ENCODE measurements at regions not wholly inside any gene's neighbourhood (a gene's known extent, or its start where the extent isn't known, plus 50 kb on each side); places are given as distances from the start of the nearest gene placed in this dataset.

DNA sequence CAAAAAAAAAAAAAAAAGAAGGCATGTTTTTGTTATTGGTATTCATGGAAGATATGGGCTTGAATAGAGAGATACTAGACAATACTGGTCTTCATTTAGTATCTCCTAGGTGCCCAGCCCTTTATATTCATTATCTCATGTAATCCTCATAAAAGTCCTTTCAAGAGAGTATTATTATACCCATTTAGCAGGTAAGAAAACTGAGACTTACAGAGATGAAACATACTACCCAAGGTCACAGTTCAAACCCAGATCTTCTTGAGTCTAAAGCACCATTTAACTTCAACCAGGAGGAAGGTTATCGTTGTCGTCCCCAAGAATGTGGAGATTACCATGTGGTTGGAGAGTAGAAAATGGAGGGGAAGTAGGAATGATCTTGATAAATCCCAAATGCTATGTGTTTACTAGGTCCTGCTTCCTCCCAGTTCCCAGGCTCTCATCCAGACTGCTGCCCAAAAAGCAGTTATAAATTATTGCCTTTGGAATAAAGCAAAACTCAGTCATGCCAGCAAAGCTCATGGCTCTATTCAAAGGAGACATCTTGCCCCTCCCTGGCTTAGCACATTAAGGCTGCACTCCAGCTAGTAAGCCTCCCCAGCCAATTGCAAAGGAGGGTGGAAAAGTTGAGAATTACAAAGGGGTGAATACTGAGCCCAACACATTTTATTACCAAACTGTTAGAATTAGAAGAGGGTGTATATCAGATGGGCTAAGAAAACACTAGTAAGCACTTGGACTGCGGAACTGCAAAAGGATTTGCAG lies 163.9 kb downstream of the PIK3R1 start:
- DNase-seq (ENCODE audit: low spot score) = no peak

DNA sequence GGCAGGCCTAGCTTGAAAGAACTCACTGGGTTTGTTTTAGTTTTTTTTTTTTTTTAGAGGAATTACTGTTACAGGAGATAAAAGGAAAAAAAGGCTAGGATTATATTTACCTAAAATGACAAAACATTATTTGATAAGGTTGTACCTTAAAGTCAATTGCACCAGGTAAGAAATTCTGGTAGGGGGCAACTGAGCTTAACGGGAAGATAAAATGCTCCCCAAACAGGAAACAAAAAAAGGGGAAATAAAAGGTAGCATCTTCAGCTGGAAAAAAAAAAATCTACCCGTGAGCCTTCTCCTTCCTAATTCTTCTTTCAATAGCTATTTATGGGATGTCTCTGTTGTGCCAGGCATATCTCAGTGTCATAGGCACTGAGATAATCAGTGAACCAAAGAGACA lies 164.5 kb downstream of the PIK3R1 start:
- DNase-seq (ENCODE audit: low spot score) = no peak

DNA sequence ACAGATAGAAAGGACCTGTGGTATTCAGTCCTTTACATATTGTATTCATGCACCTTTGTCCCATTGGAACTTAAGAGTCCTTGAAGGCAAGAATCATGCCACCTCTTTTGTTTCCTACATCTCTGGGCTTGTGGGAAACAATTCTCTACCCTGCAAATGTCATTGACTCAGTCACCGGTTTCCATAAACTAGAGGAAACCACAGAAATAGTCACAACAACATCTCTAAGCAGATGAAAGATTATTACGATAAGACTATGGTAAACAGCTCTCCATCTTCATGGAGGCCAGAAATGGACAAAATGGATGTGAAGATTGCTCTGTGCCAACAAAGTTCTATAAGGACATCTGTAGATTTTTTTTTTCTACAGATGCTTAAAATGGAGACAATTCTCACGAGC lies 165.5 kb downstream of the PIK3R1 start:
- DNase-seq (ENCODE audit: low spot score) = no peak

DNA sequence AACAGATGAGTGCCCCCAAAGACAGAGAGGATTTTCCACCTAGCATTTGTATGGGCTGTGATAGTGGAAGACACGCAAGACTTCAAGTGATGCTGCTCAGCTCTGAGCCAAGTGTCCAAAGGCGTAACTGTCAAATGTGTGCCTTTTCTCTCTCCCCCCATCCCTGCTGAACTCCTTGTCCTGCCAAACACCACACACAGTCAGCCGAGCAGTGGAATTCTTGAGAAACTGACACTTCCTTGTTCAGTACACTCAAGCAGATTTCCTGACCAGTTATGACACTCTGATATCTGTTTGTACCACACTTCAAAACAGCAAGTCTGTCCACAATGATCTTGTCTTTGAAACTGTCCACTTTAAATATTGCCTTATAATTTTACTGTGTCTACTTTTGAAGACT lies 166.4 kb downstream of the PIK3R1 start:
- DNase-seq (ENCODE audit: low spot score) = no peak

DNA sequence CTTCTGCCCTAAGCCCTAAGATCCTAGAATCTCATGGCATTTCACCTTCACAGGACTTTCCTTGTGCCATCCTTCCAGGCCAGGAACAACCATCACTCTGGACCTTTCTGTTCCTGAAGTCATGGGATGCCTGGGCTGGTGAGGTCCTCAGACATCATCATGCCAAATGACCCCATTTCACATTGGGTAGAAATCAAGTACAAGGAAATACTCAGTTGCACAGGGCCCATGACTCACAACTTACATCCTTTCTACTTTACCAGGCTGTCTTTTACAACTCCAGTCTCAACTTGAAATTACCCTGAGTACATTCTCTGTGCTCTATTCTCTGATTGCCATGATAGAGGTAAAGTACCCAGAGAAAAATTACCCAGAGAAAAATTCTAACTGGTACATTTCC lies 167.1 kb downstream of the PIK3R1 start:
- DNase-seq (ENCODE audit: low spot score) = no peak

DNA sequence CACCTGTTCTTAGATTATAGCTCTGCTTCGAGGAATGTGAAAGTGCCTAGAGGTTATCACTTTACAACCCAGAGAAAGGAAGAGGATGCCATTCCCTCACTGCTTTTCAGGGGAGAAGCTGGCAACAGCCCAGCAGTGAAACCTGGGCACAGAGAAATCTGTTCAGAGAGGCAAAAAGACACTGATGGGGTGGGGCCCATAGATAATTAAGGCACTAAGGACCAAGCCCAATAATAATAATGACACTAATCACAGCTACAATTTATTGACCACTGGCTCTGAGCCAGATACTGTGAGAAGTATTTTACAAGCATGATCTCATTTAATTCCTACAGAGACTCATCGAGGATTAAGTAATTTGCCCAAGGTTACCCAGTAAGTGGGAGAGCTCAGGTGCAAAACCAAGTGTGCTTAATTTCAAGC lies 168.3 kb downstream of the PIK3R1 start:
- DNase-seq (ENCODE audit: low spot score) = no peak

DNA sequence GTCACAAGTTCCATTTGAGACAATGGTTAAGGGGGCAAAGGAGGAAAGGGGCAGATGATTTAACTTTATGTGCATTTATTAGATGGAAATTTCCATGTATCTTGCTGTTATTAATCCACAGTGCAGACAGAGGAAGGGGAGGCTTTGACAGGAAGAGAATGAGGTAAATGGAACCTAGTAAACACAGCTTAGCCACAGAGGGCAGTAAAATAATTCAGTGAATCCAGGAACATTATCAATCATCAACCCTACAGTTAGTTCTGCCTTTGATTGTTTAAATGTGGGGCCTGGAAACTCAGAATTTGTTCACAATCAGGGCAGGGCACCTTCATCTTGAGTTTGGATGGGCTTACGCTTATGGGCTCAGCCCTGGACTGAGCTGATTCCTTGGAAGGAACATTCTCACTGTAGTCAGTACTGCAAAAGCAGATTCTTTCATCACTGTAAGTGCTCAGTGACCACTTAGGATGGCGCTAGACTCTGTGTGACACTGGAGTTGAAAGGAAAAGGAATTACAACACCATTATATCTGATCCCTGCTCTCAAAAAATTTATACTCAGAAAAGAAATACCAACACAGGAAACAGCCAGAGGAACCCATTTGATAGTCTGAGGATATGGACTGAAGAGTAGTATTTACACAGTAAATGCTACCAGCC lies 169.5 kb downstream of the PIK3R1 start:
- DNase-seq (ENCODE audit: low spot score) = no peak

DNA sequence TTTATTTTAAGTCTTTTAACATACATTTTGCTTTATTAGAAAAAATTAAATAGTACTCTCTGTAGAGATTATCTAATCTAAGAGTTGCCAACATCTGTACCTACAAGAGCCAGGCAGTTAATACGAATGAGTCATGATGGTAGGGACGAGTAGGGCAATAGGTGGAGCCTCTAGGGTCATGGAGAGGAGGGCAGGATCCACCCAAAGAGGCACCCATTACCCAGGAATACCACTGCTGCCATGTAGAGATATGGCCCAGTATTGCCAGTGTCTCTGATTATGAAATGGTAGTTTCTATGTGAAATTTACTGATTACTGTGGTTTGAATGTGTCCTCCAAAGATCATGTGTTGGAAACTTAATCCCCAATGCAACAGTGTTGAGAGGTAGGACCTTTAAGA lies 170.4 kb downstream of the PIK3R1 start:
- no peak for DNase-seq (ENCODE audit: low spot score)

DNA sequence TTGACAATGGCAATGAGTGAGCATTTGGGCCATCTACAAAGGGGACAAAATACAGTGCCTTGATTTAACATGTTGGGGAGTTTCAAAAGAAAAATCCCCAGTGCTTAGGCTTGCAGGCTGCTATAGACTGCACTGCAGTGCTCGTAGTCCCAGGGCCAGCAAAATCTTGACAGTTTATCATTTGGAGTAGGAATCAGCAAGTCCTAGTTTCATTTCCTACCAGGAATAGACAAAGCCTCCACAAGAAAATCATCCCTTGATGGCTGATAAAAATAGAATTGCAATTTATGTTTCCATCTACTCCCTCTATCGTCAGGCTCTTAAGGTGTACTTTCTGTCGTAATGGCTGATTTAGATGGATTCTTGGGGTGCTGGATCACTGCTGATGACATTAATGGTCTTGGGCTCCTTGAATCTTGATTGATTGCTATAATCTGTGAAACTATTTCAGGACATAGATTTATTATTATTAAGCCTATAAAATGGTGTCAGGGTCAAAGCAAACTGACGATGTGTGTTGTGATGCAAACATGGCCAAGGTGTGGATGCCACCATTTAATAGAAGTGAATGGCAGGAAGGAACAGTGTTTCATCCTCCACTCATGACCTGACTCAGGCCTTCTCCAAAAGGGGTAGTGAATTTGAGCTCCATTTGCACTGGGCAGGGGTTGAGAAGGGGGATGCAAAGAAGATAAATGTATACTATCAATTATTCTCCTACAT lies 171.7 kb downstream of the PIK3R1 start:
- no peak for DNase-seq (ENCODE audit: low spot score)

DNA sequence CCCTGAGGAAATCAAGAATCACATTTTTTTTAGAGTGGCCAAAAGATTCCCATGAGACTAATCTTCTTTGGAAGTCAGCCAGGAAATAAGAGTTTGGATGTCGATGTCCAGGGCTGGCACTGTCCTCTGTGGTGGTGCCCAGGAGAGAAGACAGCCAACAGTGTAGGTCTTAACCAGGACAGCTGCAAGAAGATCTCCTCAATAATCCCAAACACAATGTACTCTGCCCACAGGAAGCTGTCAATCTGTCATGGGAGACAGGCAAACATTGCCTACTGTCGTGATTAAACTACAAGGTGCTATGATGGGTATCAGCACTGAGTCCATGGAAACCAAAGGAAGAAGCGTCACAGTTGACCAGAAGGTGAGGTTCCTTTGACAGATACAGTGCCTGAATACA lies 174.1 kb downstream of the PIK3R1 start:
- DNase-seq (ENCODE audit: low spot score) = no peak

DNA sequence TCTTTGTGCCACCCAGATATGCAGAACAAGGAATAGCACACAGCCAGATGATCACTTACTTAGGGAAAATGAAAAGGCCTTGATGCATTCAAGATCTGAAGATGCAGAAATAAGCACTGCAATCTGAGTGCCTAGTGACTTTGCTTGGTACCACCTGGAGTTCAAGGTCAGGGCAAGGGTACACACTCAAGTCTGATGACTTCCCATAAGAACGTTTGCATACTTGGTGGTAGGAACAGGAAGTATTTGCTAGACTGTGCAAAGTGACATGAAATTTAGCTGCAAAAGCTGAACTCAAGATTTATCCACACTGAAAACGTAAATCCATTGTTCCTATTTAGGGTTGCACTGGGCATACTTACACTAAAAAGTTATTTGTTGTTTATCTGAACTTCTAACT lies 177.1 kb downstream of the PIK3R1 start:
- DNase-seq (ENCODE audit: low spot score) = no peak

DNA sequence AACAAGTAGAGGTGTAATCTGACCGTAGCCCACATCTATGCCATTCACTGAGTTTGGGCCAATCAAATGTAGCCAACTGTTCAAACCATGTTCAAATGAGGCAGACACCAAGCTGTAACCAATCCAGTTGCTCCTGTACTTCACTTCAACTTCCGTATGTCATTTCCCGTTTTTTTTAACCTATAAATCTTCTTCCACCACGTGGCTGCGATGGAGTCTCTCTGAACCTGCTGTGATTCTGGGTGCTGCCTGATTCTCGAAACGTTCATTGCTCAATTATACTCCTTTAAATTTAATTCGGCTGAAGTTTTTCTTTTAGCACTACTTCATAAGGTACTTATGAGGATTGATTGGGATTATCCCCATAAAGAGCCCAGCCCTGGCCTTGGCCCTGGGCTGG lies 179.7 kb downstream of the PIK3R1 start:
- no peak for DNase-seq (ENCODE audit: low spot score)

DNA sequence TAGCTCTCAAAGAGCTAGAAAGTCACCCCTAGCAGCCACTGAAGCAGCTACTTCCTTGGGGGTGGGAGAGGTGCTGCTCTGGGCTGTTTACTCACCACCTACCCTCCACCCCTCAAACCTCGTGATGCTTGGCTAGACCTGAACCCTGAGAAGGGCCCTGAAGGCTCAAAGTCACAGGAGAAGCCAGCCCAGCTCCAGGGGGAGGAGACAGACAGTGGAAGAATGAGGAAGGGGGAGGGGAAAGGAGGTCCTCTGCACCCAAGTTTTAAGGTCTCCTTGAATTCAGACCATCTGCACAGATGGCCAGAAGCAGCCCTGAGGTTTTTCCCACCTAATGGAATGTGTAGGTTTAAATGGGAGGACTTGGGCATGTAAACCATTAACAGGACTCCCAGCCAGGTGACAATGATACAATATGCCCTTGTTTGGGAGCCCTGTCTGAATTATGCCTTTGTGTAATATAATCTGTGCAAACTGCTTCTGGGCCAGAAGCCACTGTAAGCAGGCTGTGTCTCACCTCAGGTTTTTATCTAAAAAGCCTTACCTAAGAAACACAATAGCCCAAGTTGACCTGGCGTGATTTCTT lies 180.5 kb downstream of the PIK3R1 start:
- peak; percentile 50 for DNase-seq (ENCODE audit: low spot score)

DNA sequence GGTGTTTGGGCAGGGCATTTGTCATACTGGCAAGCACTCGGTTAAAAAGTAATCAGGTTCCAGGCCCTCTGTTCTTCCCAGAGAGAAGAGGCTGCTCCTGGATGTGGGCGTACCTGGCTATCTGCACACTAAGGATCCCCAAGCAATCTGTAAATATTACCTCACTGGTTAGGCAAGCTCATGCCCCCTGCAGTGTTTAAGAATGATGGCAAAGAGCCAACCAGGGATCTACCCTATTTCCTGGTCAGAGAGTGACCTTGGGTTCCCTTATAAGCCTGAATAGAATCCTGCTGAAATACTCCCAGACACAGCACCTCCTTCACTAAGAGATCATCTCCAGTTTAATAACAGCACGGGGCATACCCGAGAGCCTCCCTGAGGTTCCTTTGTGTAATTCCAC lies 181.2 kb downstream of the PIK3R1 start:
- peak; percentile 36 for DNase-seq (ENCODE audit: low spot score)

DNA sequence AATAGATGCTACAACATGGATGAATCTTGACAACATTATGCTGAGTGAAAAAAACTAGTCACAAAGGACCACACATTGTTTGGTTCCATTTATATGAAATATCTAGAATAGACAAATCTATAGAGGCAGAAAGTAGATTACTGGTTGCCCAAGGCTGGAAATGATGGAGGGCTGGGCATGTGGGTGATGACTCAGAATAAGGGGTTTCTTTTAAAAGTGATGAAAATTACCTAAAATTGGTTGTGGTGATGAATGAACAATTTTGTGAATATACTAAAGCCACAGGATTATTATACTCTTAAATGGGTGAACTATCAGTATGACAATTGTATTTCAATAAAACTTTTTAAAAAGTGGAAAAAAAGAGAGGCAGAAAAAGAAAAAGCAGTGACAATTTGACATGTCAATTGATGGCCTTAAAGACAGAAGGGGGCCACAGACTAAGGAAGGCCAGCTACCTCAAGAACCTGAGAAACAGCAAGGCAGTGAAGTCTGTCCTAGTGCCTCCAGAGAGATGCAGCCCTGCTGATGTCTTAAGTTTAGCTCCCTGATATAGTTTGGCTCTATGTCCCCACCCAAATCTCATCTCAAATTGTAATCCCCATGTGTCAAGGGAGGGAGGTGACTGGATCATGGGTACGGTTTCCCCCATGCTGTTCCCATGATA lies 182.7 kb downstream of the PIK3R1 start:
- DNase-seq (ENCODE audit: low spot score) = no peak

DNA sequence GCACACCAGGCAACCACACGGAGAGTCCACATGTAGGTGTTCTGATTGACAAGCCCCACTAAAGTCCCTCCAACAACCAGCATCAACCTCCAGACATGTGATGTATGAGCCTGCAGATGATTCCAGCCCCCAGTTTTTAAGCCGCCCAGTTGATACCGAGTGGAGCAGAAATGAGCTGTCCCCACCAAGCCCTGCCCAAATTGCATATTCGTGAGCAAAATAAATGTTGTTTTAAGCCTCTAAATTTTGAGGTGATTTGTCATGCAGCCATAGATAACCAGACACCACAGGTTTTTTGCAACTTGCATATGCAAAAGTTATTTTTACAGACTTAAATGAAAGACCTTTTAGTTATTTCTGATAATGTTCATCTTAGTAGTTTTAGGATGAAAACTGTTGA lies 187.7 kb downstream of the PIK3R1 start:
- no peak for DNase-seq (ENCODE audit: low spot score)

DNA sequence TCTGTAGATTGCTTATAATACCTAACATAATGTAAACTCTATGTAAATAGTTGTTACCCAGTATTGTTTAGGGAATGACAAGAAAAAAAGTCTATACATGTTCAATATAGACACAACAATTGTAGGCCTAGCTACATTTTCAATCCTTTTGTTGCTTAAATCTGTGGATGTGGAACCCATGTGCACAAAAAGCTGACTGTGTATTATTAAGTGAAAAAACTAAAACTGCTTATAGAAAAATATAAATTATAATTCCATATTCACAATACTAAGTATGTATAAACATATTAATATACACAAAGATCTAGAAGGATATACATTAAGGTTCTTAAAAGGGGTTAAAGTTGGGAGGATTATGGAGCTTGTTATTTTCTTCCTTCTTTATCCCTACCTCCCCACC lies 188.7 kb downstream of the PIK3R1 start:
- no peak for DNase-seq (ENCODE audit: low spot score)

DNA sequence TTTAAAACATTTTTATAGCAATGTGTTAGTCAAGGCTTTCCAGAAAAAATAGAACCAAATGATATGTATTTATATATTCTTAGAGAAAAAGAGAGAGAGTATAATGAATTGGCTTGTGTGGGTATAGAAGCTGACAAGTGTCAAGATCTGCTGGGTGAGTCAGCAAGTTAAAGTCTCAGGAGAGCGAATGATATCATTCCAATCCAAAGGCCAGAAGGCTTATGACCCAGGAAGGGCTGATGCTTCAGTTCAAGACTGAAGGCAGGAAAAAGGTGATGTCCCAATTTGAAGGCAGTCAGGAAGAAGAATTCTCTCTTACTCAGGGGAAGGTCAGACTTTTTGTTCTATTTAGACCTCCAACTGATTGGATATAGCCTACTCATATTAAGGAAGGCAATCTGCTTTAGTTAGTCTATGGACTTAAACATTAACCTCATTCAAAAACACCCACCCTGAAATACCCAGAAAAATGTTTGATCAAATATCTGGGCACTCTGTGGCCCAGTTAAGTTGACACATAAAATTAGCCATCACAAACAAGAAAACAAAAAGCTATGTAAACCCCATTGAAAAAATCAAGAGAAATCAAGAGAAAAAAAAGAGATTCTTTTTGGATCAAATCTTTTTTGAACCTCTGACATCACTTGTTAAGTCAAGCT lies 189.6 kb downstream of the PIK3R1 start:
- DNase-seq (ENCODE audit: low spot score) = no peak

DNA sequence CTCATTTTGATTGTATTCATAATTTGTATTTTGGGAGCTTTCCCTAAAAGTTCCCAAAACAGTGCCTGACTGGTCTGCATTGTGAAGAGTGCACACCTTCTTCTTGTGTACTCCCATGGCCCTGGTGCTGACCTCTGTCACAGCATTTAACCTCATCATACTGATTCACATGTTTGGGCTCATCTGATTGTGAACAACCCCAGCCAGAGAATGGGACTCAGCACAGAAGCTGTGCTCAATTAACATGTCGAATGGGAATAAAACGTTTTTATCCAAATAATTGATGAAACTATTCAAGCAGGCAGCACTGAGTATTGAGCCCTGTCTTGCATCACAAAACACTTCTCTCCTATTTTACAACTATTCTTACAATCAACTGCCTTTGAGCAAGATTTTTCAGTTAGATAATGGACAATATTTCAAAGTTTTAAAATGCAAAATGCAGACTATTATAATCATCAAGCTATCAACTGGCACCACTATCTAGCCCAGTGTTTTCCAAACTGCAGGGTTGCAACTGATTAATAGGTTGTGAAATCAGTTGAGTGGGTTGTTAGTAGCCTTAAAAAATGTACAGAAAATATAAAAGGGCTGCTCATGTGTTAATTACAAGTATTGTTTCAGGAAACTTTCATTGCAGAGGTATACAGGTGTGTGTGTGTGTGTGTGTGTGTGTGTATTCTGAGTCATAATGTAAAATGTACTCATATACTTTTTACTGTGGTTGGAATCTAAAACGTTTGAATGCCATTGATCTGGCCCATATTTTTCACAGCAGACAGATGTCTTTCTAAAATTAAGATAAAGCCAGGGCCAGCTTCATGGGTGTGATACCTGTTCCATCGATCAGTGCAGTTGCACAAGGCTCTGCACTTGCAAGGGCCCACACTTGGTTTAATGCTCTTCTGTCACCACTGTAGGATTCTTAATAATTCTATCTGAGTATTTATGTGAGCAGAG lies 190.5 kb downstream of the PIK3R1 start:
- peak; percentile 38 for DNase-seq (ENCODE audit: low spot score)

DNA sequence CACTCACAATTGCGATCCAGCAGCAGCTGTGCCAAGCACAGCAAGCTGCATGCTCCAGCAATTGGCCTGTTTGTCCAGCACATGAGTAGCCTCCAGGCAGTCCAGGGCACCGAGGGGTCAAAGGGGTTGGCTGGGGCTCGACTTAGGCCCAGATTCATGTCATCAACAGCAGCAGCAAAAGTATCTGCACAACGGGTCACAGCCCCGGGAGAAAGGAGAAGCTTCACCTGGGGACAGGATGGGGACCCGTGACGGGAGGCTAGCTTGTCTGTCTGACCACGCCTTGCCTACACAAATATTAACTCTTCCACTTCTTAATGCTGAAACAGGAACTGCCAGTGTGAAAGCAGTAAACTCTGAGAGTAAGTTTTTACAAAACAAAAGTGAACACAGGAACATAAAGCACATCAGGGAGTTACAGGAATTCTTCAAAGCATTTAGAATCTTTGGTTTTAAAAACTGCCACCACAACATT lies 191.2 kb downstream of the PIK3R1 start:
- DNase-seq (ENCODE audit: low spot score) = peak; percentile 22
